GM18505 (cell line): ENCODE measurements at regions not wholly inside any gene's neighbourhood (a gene's known extent, or its start where the extent isn't known, plus 50 kb on each side); places are given as distances from the start of the nearest gene placed in this dataset.

ENCODE experiments used
- ATAC-seq: cut with Tn5 transposase; IDR thresholded peaks from one replicate; pipeline ENCODE4 v1.9.1; 2021; ENCODE audit not compliant: unreplicated experiment
- POLR2A ChIP-seq: IDR thresholded peaks from 4 replicates; pipeline ENCODE4 v1.6.1; 2011; ENCODE audit warnings: borderline replicate concordance; ENCODE audit not compliant: insufficient read depth, insufficient read length; ENCODE audit errors: extremely low read depth

DNA sequence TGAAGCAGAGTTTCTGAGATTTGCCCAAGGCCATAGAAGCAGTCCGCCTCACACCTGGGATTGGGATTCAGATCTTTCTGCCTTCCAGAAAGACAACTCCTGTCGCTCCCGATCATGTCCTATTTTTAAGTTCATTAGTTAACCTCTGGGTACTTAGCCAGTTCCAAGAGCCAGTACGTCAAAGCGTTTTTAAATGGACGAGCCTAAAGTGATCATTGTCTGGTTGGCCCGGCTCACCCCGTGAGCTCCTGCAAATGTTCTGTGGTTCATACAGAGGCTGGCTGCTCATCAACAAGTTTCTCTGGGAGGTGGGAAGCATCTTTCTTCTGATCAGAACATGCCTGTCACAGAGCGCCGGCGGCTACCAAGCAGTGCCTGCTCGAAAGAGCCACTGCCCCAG lies 554.5 kb upstream of the WWC1 start:
- ATAC-seq, result no peak
- TF ChIP-seq POLR2A, result no peak

DNA sequence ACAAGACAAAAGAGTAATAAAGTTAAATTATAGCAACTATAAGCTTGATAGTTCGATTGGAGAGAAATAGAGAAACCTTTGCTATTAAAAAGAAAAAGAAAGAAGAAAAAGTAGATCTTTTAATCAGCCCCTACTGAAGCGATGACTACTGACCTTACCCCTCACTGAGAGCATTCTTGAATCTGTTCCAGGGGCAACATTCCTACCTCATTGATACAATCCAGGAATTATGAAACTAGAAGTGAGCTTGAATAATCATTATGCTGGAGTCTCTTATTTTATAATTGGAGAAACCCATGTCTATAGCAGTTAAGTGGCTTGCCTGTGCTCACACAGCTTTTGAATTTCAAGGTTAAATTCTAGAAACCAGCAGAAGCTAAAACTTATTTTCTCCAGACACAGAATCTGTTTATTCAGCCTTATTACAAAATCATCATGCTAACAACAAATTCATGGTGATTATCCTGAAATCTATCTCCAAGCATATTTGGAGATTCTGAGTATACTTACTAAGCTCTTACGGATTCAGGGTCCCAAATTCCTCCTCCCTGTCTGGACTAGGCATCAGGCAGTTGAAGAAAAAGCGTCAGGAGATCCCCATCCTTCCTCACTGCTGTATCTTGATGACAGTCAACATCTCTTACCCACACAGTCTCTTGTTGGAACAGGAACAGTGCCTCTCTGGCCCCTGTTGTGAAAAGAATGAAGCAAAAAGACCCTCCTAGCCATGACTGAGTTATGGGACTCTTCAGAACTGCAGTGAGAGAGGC lies 547.6 kb upstream of the WWC1 start:
- no peak for ATAC-seq

DNA sequence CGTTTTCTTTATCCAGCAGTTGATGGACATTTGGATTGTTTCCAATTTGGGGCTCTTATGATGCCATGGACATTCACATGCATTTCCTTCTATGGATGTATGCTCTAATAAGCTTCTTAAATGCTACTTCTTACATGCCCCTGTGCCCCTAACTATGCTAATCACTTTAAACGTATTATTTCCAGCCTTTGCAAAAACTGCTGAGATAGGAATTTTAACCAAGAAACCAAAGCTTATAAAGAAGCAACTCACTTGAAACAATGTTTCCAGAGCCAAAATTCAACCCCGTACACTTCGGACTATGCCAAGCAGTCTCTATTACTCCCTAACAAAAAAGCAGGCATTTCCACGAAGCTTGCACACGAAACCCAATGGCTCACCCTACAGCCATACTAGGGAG lies 545.6 kb upstream of the WWC1 start:
- TF ChIP-seq POLR2A, result no peak
- no peak for ATAC-seq

More for the DNA sequence above, 547.6 kb upstream of the WWC1 start:
- no peak for TF ChIP-seq POLR2A

DNA sequence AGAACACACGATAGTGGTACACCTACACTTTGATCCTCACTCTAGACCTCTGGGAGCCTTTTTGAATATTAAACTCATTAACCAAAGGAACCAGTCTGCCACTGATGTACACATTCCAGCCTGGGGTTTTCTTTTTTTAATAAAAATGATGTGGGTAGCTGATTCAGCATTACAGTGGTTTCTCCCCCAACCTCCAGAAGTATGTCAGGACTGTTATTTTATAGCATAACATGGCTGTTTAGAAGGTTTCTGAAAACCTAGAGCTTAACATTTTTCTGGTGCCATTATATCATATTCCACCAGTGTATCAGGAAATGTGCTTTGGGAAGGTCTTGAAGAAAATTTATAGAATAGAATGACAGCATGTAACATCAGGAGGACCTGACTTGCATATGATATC lies 540.9 kb upstream of the WWC1 start:
- TF ChIP-seq POLR2A, result no peak
- ATAC-seq, result no peak

DNA sequence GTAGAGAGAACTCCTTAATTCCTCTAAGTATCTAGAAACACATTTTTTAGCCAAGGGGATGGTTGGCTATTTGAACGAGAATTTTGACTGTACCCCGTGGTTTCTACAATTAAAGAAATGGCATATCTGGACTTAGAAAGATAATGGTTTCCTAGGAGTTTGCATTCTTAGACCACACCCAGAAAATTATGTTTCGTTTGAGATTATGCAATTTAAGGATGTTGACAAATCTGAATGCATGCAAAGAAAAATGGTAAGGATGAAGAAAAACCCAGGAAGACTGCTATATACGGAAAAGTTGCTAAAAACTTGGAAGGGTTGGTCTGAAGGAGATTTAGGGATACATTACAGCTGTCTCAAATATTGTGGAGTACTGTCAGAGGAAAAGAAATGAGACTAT lies 538.5 kb upstream of the WWC1 start:
- no peak for ATAC-seq
- no peak for TF ChIP-seq POLR2A

DNA sequence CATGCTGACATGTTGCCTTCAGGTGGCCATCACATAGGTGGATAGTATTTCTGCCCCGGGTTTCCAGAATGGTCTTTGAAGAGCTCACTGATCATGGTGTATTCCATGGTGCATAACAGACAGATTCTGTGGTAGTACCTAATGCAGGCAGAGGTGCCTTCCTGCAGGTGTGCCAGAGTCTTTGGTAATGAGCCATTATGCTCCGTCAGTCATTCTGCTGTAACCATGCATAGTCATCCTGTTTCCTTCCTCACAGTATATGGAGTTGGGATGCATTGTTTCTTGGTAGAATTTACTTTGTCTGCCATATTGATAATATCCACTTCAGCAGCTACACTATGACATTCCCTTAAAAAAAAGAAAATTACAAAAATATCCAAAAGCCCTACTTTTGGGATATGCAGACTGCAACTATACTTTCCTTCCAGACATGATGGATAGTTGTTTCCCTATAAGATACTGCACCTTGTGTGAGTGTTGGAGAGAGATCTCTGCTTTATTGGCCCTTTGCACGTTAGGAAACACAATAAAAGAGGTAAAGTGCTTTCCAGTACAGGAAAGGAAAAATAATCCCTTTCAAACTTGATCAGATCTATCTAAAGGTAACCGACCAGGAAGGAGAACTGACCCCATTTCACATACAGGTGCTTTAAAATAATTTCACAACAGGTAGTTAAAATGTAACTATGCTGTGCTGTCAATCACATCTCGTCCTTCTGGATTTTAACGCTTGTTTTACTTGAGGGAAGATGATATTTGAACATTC lies 537.5 kb upstream of the WWC1 start:
- ATAC-seq, result no peak
- no peak for TF ChIP-seq POLR2A

DNA sequence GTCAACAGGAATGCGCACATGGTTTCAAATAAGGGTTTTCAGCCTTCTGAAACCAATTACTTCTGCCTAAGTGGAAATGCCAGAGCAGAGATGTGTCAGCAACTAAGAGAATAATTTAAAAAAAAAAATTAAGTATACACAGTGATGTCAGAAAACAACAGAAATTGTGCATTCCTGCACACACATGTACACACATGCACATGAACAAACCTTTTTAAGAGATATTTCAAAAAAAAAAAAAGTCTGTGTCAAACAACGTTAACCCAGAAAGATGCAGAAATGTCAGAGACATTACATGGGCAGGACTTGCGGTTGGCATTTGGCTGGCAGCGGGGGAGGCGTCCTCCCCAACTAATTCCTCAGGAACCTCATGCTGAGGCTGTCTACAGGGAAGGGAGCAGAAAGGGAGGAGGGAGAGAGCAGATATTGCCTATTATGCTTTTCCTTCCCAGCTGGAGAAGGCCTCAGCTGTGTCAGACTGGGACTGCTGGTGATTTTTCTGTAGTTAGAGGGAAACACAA lies 536.9 kb upstream of the WWC1 start:
- no peak for ATAC-seq

DNA sequence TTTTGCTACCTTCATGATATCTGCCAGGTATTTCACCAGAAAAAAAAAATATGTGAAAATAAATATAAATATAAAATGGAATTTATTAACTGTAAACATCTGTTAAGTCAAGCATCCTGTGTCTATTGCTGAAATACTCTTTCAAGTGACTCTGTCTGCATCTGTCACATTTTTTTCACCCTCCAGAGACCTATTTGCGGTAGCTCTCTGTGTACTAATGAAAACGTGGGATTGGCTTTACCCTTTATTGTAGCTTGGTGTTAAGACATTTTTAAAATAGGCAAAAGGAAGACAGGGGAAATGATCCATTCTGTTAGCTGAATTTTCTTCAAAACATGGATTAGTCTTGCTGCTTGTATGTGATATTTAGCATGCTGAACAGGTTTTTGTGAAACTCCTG lies 536.0 kb upstream of the WWC1 start:
- TF ChIP-seq POLR2A, result no peak
- no peak for ATAC-seq

More for the DNA sequence above, 536.9 kb upstream of the WWC1 start:
- no peak for TF ChIP-seq POLR2A

DNA sequence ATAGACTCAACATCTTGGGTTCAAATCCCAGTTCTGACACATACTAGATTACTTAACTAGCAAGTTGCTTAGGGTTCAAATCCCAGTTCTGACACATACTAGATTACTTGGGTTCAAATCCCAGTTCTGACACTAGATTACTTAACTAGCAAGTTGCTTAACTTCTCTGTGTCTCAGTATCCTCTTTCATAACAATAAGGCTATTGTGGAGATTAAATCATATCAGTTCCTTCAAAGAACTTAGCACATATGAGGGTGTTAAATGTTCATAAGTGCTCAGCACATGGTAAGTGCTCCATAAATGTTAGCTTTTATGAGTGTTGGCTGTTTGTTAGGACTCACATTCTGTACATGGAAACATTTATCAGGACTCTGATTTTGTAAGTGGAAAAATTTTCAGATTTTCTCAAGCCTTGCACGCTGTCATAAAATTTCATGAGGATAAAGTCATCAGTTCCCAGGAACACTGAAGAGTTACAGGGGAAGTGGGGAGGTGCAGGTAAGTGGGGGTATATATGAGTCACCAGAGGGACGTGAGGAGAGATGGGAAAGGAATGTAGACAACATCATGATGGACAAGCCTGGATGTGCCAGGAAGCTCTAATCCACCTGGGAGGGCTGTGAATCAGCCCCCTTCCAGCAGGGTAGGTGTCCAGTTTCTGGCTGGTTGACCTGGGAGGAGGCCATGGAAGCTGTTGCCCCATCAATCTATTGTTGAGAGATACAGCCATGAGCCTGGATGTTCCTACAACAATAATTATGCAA lies 532.2 kb upstream of the WWC1 start:
- TF ChIP-seq POLR2A, result no peak
- ATAC-seq, result no peak

DNA sequence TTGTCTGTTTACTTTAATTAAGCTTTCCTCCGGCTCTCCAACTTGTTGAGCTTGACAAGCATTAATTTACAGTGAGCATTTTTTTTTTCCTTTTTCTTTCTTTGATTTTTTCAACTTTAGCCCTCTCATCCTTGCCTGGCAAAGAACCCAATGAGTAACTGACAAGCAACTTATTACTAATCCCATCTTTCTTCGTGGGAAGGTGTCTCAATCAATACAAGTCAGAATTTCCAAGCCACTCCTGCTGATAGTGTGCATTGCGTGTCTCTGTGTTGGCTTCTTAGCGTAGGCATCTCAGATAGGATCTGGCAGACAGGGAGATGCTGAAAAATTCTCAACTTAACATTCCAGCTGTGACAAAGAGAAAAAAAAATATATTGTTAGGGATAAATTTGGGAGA lies 527.7 kb upstream of the WWC1 start:
- no peak for ATAC-seq
- TF ChIP-seq POLR2A, result no peak

DNA sequence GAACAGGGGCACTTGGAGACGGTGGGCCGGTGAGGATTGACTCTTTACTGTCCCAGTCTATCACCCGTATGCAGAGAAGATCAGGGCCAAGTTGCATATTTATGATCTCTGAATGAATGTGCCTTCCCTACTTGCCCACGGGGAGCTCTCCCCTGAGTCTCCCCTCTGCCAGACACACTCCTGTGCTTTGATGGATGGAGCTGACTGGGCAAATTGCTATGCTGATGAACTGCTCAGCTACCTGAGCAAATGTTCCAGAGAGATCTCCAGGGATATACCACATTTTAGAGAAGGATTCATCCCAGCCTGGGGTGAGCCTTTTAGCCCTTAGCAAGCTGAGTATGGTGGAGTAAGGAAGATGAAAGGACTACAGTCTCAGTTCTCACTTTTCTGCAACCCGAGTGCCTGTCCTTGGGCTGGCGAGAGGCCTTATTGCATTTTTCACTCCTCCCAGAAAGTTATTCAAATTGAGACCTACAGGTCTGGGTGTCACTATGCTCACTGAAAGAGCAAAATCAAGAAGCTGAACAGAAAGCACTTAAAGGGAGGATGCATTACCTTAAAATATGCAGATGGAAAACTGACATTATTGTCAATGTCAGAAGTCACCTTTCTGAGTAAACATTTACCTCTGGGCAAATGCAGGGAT lies 526.7 kb upstream of the WWC1 start:
- no peak for TF ChIP-seq POLR2A
- ATAC-seq, result no peak

DNA sequence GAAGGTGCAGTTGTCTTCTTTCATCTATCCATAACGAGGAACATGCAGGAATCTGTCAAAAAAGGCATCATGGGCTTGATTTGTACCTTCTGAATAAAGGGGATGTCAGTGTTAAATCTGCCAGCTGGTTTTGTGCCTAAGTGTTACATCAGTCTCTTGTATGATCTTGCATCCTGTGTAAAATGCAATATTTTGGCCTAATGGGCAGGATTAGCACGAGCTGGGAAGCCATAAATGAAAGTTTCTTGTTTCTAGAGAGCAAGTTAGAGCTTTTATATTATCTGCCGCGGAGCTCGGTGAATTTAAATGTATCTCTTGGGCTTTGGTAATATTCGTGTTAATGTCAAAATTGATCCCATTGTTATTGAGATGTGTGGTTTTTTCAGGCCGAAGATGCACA lies 526.1 kb upstream of the WWC1 start:
- ATAC-seq, result no peak
- no peak for TF ChIP-seq POLR2A

DNA sequence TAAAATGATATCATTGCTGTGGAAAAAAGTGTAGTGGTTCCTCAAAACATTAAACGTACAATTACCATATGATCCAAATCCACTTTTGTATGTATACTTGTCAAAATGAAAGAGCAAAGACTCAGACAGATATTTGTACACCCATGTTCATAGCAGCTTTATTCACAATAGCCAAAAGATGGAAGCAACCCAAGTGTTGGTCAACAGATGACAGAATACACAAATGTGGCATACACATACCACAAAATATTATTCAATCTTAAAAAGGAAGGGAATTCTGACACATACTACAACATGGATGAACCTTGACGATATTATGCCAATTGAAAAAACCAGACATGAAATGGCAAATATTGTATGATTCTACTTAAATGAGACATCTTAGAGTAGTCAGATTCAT lies 524.5 kb upstream of the WWC1 start:
- TF ChIP-seq POLR2A, result no peak
- no peak for ATAC-seq
